ENCODE measurements at regions not wholly inside any gene's neighbourhood (a gene's known extent, or its start where the extent isn't known, plus 50 kb on each side); places are given as distances from the start of the nearest gene placed in this dataset.

DNA sequence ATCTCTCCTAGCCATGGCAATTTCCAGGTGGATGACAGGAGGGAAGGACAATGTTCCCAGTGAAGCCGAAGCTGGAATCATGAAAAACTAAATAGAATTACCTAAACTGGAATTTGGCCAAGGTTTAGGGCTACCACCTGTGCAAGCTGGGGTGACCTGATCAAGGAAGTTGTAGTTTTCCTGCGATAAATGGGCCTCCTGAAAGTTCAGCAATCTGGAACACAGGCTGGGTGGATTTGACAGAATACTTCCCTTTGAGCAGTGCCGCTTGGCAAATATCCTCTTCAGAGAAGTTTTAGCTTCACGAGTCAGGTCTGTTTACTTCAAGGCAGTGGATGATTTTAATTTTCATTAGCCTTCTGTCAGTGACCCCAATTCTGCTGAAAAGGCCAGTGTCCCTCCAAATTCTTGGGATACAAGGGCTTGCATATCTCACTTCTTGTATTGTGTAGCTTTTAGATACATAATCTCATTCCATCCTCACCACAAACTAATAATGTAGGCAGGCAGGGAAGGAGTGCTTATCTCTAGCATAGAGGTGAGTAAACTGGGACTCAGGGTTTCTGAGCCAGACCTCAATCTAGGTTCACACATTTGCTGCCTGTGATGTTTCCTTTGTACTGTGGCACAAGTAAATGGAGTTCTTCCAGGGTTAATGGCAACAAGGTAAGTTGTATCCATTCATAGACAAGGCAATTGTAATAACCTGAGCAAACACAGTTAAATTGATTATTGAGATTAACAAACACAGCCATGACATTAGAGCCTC is 349.4 kb downstream of the NUF2 start:
- Mint-ChIP-seq H3K27me3 (no peaks in the 10 kb centered on the region), H3K4me1 (ENCODE audit: low read depth) (no peaks in the 10 kb centered on the region), H3K27ac (no peak overlapping the region), H3K4me3 (no peak overlapping the region), H3K36me3 (ENCODE audit: low read depth) (no peaks in the 10 kb centered on the region), H3K9me3 (peaks cover 35% of the 10 kb centered on the region)
- intact Hi-C loops (cut with micrococcal nuclease), result no loop called here

DNA sequence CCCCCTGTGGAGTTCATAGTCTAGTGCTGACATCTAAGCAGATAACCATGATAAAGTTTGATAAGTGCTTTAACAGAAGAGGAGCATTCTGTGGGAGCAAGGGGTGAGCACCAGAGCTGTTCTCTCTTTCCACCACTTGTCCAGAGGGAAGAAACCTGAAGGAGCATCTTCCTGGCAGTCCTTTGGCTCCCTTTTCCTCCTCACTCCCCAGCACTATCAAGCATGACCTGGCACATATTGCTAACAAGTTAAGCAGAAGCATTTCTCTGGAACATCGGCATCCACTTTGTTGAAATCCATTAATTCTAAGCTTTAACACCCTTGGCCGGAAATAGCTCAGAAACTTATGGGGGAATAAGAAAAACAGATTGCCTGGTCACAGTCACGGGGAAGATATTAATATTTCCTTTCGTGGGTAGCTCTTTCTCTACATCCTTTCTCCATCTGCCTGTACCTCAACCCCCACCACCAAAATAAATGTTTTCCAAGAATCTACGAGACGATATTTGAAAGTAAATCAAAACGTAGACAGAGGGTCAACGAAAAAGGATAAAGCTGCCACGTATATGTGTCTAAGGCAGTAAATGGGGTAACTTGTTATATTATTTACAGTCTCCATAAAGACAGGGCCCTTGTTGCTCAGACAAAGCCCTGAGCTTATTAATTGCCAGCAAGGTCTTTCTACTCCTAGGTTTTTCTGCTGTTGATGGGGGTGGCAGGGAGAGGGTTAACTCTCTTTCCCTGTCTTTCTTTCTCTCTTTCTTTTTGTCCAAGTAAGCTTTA is 351.4 kb downstream of the NUF2 start:
- H3K9me3 Mint-ChIP-seq, result peaks cover 38% of the 10 kb centered on the region
- H3K27ac Mint-ChIP-seq, result no peak overlapping the region
- intact Hi-C loops (cut with micrococcal nuclease), result no loop called here
- no peaks in the 10 kb centered on the region for H3K4me1 Mint-ChIP-seq (ENCODE audit: low read depth)
- H3K27me3 Mint-ChIP-seq, result no peaks in the 10 kb centered on the region
- no peak overlapping the region for H3K4me3 Mint-ChIP-seq
- no peaks in the 10 kb centered on the region for H3K36me3 Mint-ChIP-seq (ENCODE audit: low read depth)

DNA sequence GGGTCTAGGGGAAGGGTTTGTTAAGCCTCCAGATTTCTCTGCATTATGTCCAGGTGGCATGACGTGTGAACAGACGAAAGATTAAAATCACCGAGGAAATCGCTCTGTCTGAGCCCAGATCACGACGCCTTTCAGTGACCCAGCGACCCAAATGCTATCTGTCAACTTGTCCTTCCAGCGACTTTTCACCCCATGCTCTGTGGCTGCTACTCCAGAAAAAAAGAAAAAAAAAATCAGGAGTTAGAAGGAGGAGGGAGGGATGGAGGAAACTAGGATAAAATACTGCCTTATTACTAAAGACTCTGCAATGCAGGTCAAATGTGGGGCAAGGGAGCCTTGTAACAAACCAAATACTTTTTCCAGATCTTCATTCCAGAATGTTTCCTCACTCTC is 352.0 kb downstream of the NUF2 start:
- no peaks in the 10 kb centered on the region for H3K4me1 Mint-ChIP-seq (ENCODE audit: low read depth)
- H3K4me3 Mint-ChIP-seq, result no peak overlapping the region
- intact Hi-C loops (cut with micrococcal nuclease), result no loop called here
- H3K27me3 Mint-ChIP-seq, result no peaks in the 10 kb centered on the region
- H3K27ac Mint-ChIP-seq, result no peak overlapping the region
- H3K9me3 Mint-ChIP-seq, result peaks cover 44% of the 10 kb centered on the region
- no peaks in the 10 kb centered on the region for H3K36me3 Mint-ChIP-seq (ENCODE audit: low read depth)

DNA sequence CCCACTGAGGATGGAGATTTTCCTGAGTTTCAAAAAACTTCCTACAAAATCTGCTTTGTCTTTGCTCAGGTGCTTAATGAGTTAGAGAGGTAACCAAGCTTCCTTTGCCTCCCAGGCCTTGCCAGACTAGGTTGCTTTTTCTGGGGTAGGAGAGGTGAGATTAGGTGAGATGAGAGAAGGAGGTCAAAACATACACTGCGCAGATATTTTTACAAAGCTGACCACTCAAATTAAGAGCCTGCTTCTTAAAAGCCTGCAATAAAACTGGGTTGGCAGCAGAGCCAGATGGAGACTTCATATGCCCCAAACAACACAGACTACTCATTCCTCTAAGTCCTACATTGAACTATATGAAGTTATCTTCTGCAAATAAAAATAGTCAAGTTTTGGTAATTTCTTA is 352.5 kb downstream of the NUF2 start:
- no peaks in the 10 kb centered on the region for H3K4me1 Mint-ChIP-seq (ENCODE audit: low read depth)
- no peak overlapping the region for H3K27ac Mint-ChIP-seq
- no peaks in the 10 kb centered on the region for H3K27me3 Mint-ChIP-seq
- no peak overlapping the region for H3K4me3 Mint-ChIP-seq
- peaks cover 49% of the 10 kb centered on the region for H3K9me3 Mint-ChIP-seq
- H3K36me3 Mint-ChIP-seq (ENCODE audit: low read depth), result no peaks in the 10 kb centered on the region
- intact Hi-C loops (cut with micrococcal nuclease), result no loop called here

DNA sequence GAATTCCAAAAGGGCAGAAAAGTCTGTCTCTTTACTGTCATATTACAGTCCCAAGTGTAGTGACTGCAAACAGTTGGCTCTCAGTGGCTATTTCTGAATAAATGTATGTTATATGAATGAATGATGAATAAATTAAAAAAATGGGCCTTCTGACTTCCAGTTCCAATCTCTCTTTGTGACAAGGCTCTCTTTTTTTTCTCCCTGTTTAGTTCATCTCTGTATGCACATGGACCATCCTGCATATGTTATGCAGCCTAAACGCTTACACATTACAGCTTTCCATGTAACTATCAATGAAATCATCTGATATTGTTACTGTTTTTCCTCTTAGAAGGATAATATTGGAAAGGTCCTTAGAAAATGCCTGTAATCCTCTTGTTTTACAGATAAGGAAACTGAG is 363.0 kb downstream of the NUF2 start:
- peaks cover 28% of the 10 kb centered on the region for H3K9me3 Mint-ChIP-seq
- no peaks in the 10 kb centered on the region for H3K4me1 Mint-ChIP-seq (ENCODE audit: low read depth)
- no peak overlapping the region for H3K27ac Mint-ChIP-seq
- intact Hi-C loops (cut with micrococcal nuclease), result no loop called here
- H3K27me3 Mint-ChIP-seq, result no peaks in the 10 kb centered on the region
- no peaks in the 10 kb centered on the region for H3K36me3 Mint-ChIP-seq (ENCODE audit: low read depth)
- no peak overlapping the region for H3K4me3 Mint-ChIP-seq

DNA sequence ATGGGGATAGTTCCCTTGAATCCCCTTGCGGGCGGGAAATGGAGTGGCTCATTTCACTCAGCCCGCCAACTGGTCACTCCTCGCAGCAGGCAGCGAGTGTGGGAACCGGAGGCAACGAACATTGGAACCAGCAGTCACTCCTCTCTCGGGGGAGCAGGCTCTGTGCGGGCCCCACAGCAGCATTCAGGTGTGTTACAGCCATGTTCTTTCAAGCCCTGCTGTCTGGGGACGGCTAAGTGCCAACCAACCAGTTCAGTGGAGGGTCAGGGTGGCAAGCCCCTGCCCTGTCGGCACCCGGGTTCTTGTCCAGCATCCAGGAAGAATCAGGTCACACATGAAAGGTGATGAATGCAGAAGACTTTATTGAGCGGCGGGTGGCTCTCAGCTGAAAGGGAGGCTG is 370.5 kb downstream of the NUF2 start:
- no peak overlapping the region for H3K4me3 Mint-ChIP-seq
- intact Hi-C loops (cut with micrococcal nuclease), result no loop called here
- H3K4me1 Mint-ChIP-seq (ENCODE audit: low read depth), result no peaks in the 10 kb centered on the region
- no peaks in the 10 kb centered on the region for H3K27me3 Mint-ChIP-seq
- H3K36me3 Mint-ChIP-seq (ENCODE audit: low read depth), result no peaks in the 10 kb centered on the region
- H3K27ac Mint-ChIP-seq, result no peak overlapping the region
- peaks cover 21% of the 10 kb centered on the region for H3K9me3 Mint-ChIP-seq

DNA sequence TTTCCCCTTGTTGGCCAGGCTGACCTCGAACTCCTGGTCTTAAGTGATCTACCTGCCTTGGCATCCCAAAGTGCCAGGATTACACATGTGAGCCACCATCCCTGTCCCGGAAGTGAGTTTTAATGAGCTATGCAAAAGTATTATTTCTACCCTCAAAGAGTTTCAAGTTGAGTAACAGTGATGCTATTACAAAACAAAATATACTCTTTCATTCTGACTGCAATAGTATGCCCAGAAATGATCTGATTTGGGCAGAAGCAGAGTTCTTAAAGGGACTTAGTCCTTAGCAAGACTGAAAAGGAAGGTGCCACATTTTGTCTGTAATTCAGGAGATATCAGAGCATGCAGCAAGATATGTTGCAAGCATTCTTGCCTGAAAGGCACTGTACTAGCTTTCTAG is 375.4 kb downstream of the NUF2 start:
- intact Hi-C loops (cut with micrococcal nuclease), result no loop called here
- H3K4me1 Mint-ChIP-seq (ENCODE audit: low read depth), result no peaks in the 10 kb centered on the region
- no peak overlapping the region for H3K4me3 Mint-ChIP-seq
- H3K36me3 Mint-ChIP-seq (ENCODE audit: low read depth), result no peaks in the 10 kb centered on the region
- H3K27ac Mint-ChIP-seq, result no peak overlapping the region
- peaks cover 12% of the 10 kb centered on the region for H3K9me3 Mint-ChIP-seq
- H3K27me3 Mint-ChIP-seq, result no peaks in the 10 kb centered on the region

DNA sequence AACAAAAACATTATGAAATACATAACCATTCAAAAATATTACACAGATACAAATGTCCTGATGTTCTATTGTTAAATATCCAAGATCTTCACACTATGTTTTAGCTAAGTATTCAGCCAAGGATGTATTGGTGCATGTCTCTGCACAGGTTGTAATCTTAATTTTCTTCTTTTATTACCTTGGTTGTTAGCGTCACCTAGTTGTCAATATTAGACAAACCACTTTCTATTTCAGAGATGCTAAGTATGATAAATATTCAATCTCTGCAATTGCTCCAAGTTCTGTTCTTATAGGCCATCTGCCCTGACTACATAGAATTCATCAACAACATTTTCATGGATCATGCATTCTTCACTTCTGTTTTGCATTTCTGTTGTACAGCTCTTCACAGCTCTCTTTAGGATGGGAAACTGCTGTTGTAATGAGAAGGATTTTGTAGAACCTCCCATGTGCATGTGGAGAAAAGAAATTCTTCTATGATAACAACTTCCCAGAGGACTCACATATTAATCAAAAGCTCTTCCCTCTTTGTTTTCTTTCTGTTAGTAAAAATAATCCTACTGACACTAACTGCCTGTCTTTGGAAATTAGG is 380.1 kb downstream of the NUF2 start:
- H3K9me3 Mint-ChIP-seq, result no peaks in the 10 kb centered on the region
- no peaks in the 10 kb centered on the region for H3K36me3 Mint-ChIP-seq (ENCODE audit: low read depth)
- no peak overlapping the region for H3K27ac Mint-ChIP-seq
- intact Hi-C loops (cut with micrococcal nuclease), result no loop called here
- no peaks in the 10 kb centered on the region for H3K4me1 Mint-ChIP-seq (ENCODE audit: low read depth)
- no peaks in the 10 kb centered on the region for H3K27me3 Mint-ChIP-seq
- H3K4me3 Mint-ChIP-seq, result no peak overlapping the region

DNA sequence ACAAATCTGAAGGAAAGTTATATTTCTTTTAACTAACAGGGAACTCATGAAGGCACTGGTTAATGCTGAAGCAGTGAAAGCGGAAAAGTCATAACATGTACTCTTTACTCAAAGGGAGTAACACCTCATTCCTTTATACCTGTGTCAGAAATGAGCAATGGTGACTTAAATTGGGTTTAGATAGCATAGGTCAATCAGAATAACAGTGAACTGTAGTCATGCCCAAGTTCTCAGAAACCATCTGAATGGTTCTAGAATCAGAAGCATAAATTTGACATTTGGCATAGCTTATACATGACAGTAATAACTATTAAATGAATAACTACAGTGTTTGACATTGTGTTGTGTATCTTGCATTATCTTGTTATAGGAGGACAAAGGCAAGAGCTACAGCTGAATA is 382.0 kb downstream of the NUF2 start:
- no peaks in the 10 kb centered on the region for H3K4me1 Mint-ChIP-seq (ENCODE audit: low read depth)
- H3K9me3 Mint-ChIP-seq, result no peaks in the 10 kb centered on the region
- H3K4me3 Mint-ChIP-seq, result no peak overlapping the region
- H3K36me3 Mint-ChIP-seq (ENCODE audit: low read depth), result no peaks in the 10 kb centered on the region
- intact Hi-C loops (cut with micrococcal nuclease), result no loop called here
- H3K27ac Mint-ChIP-seq, result no peak overlapping the region
- no peaks in the 10 kb centered on the region for H3K27me3 Mint-ChIP-seq

DNA sequence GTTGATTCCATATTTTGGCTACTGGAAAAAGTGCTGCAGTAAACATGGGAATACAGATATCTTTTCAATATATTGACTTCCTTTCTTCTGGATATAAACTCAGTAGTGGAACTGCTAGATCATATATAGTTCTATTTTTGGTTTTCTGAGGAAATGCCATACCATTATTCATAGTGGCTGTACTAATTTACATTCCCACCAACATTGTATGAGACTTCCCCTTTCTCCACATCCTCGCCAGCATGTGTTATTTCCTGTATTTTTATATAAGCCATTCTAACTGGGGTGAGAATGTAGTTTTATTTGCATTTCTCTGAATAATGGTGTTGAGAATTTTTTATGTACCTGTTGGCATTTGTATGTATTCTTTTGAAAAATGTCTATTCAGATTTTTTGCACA is 385.2 kb downstream of the NUF2 start:
- H3K27me3 Mint-ChIP-seq, result no peaks in the 10 kb centered on the region
- H3K9me3 Mint-ChIP-seq, result peaks cover 22% of the 10 kb centered on the region
- no peak overlapping the region for H3K27ac Mint-ChIP-seq
- no peaks in the 10 kb centered on the region for H3K4me1 Mint-ChIP-seq (ENCODE audit: low read depth)
- no peak overlapping the region for H3K4me3 Mint-ChIP-seq
- intact Hi-C loops (cut with micrococcal nuclease), result no loop called here
- no peaks in the 10 kb centered on the region for H3K36me3 Mint-ChIP-seq (ENCODE audit: low read depth)

DNA sequence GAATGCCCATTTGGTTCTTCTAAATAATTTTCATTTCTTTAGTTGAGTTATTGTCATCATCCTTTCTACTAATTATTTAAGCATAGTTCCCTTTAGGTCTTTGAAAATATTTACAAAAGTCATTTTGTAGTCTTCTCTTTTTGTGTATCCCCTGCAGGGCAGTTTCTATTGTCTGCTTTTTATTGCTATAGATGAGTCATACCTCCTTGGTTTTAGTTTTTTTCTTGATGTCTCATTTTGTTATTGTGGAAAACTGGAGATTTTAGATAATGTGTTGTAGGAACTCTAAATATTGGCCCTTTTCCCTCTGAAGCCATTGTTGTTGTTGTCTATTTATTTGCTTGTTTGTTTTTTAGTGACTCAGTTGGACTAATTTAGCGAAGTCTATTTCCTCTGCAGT is 387.9 kb downstream of the NUF2 start:
- no peak overlapping the region for H3K27ac Mint-ChIP-seq
- intact Hi-C loops (cut with micrococcal nuclease), result no loop called here
- no peaks in the 10 kb centered on the region for H3K4me1 Mint-ChIP-seq (ENCODE audit: low read depth)

DNA sequence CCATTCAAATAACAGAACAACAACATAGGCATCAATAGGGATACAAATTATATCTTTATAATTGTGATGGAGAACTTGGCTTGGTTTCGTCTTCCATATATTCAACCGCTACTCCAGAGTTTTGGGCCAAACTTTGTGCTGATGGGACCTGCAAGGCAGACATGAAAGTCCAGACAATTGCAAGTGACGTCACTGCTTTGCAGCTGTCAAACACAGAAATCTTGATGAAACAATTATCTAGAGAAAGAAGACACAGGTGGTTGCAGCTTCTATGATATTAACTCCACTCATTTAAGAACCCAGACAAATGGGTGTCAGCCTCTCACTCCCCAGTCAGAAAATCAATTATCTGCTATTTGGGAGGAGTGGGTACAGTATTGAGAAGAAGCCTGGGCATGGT is 390.6 kb downstream of the NUF2 start:
- Mint-ChIP-seq H3K4me1 (ENCODE audit: low read depth) (no peaks in the 10 kb centered on the region), H3K27me3 (no peaks in the 10 kb centered on the region), H3K36me3 (ENCODE audit: low read depth) (no peaks in the 10 kb centered on the region), H3K4me3 (no peak overlapping the region), H3K9me3 (peaks cover 25% of the 10 kb centered on the region), H3K27ac (no peak overlapping the region)
- intact Hi-C loops (cut with micrococcal nuclease), result no loop called here

More for the DNA sequence above, 387.9 kb downstream of the NUF2 start:
- Mint-ChIP-seq H3K9me3 (peaks cover 22% of the 10 kb centered on the region), H3K4me3 (no peak overlapping the region), H3K27me3 (no peaks in the 10 kb centered on the region), H3K36me3 (ENCODE audit: low read depth) (no peaks in the 10 kb centered on the region)

DNA sequence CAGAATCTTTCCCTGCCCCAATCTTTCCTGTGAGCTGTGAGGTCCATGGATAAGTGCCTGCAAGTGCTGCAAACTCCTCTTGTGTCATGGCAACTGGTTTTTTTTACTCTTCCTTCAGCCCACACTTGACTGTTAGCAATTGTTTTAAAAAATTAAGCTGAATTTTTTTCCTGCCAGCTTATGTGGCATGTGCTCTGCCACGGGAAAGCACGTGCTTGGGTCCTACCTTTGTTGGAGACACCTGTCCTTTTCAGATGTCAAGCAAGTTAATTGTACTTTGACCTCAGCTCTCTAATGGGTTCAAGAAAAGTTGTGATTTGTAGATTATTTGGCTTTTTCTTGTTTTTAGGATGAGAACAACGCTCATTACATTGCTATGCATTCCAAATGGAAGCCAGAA is 398.5 kb downstream of the NUF2 start:
- Mint-ChIP-seq H3K27ac (no peak overlapping the region), H3K36me3 (ENCODE audit: low read depth) (no peaks in the 10 kb centered on the region), H3K4me3 (no peak overlapping the region), H3K27me3 (no peaks in the 10 kb centered on the region), H3K4me1 (ENCODE audit: low read depth) (no peaks in the 10 kb centered on the region), H3K9me3 (peaks cover 43% of the 10 kb centered on the region)
- intact Hi-C loops (cut with micrococcal nuclease), result no loop called here

DNA sequence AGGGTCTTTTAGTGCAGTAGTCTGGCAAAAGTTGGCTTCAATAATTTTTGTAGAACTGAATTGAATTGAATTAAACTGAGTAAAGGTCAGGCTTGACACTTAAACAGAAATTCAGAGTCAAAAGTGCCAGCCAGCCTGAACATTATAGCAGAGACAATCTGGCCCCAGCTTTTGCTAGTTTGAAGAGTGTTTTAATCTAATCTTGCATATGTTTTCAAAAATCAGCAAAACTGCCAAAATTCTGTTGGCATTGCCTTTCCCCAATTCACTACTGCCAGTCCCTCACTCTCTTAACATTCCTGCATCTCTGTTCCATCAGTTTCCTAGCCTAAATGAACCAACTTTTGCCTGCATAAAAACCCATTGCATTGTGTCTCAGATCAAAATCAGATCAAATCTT is 403.8 kb downstream of the NUF2 start:
- no peak overlapping the region for H3K4me3 Mint-ChIP-seq
- no peaks in the 10 kb centered on the region for H3K4me1 Mint-ChIP-seq (ENCODE audit: low read depth)
- H3K9me3 Mint-ChIP-seq, result peaks cover 37% of the 10 kb centered on the region
- intact Hi-C loops (cut with micrococcal nuclease), result no loop called here
- H3K27me3 Mint-ChIP-seq, result no peaks in the 10 kb centered on the region
- H3K36me3 Mint-ChIP-seq (ENCODE audit: low read depth), result no peaks in the 10 kb centered on the region
- no peak overlapping the region for H3K27ac Mint-ChIP-seq

Measured in dendritic cell treated with granulocyte-macrophage colony-stimulating factor and Interleukin-4, amounts not matched to agents 40 ng/mL and 50 ng/mL, for 4 days (primary cell).